Stomach (tissue), 4 donors: ENCODE measurements at regions not wholly inside any gene's neighbourhood (a gene's known extent, or its start where the extent isn't known, plus 50 kb on each side); places are given as distances from the start of the nearest gene placed in this dataset.

Experiments used
- POLR2A ChIP-seq, 4 donors: fragments of 450-650 bp; IDR thresholded peaks; one replicate each; pipeline ENCODE4 v1.6.1; 2016; ENCODE audit warnings: antibody characterized with exemption in 4 of 4, control low read depth in 2 of 4, mild to moderate bottlenecking in 1 of 4, moderate library complexity in 1 of 4
- POLR2AphosphoS5 ChIP-seq, 3 donors: sonication (generic); formaldehyde crosslinking; IDR thresholded peaks; one replicate each; pipeline ENCODE4 v1.6.1; 2016; ENCODE audit warnings: antibody characterized with exemption in 3 of 3
- TF ChIP-seq, protein P1 (sequence below), 7 experiments: fragments of 450-650 bp in 4 of 7; fragments of 200-600 bp in 3 of 7; sonication (generic) in 3 of 7; IDR thresholded peaks; one replicate each; pipeline ENCODE4 v1.5.1; 2016 to 2019; ENCODE audit warnings: antibody characterized with exemption in 7 of 7, control low read depth in 2 of 7, mild to moderate bottlenecking in 1 of 7

GRCh38 chr22:25406510-25407210 is 157.8 kb upstream of the GRK3 start:
- TF ChIP-seq, protein P1, sequence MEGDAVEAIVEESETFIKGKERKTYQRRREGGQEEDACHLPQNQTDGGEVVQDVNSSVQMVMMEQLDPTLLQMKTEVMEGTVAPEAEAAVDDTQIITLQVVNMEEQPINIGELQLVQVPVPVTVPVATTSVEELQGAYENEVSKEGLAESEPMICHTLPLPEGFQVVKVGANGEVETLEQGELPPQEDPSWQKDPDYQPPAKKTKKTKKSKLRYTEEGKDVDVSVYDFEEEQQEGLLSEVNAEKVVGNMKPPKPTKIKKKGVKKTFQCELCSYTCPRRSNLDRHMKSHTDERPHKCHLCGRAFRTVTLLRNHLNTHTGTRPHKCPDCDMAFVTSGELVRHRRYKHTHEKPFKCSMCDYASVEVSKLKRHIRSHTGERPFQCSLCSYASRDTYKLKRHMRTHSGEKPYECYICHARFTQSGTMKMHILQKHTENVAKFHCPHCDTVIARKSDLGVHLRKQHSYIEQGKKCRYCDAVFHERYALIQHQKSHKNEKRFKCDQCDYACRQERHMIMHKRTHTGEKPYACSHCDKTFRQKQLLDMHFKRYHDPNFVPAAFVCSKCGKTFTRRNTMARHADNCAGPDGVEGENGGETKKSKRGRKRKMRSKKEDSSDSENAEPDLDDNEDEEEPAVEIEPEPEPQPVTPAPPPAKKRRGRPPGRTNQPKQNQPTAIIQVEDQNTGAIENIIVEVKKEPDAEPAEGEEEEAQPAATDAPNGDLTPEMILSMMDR (IDR thresholded peaks at IDR 0.05): no peak
- no peak for TF ChIP-seq POLR2A (IDR thresholded peaks at IDR 0.05)
- TF ChIP-seq POLR2AphosphoS5 (IDR thresholded peaks at IDR 0.05): no peak
